GM23338 (cell line): ENCODE measurements at regions not wholly inside any gene's neighbourhood (a gene's known extent, or its start where the extent isn't known, plus 50 kb on each side); places are given as distances from the start of the nearest gene placed in this dataset.

Source experiments
- ATAC-seq: fragments of 200-7000 bp; cut with Tn5 transposase; 3 replicates; pipeline ENCODE4 v1.9.1; 2020
- DNase-seq: peaks from one replicate; pipeline ENCODE4 v3.0.0-alpha.2; 2015; ENCODE audit warnings: low spot score
- H2AFZ ChIP-seq: fragments of 200-600 bp; sonication (generic); 2 replicates; pipeline ENCODE4 v1.8.0; 2016; ENCODE audit warnings: antibody characterized with exemption, mild to moderate bottlenecking, moderate library complexity
- H3F3A ChIP-seq: fragments of 200-600 bp; sonication (generic); replicated peaks from 2 replicates; pipeline ENCODE4 v1.8.0; 2017; ENCODE audit warnings: antibody characterized with exemption, mixed run types, low read depth
- H3K27ac ChIP-seq: fragments of 200-600 bp; sonication (generic); 2 replicates; pipeline ENCODE4 v1.6.1; 2016; ENCODE audit warnings: low read depth
- H3K27me3 ChIP-seq: fragments of 200-600 bp; sonication (generic); 2 replicates; pipeline ENCODE4 v1.8.0; 2016; ENCODE audit warnings: mild to moderate bottlenecking, mixed run types, moderate library complexity; ENCODE audit not compliant: insufficient read depth
- H3K36me3 ChIP-seq: fragments of 200-600 bp; sonication (generic); 2 replicates; pipeline ENCODE4 v1.8.0; 2016; ENCODE audit warnings: mild to moderate bottlenecking; ENCODE audit not compliant: insufficient read depth
- H3K4me1 ChIP-seq: fragments of 200-600 bp; sonication (generic); 2 replicates; pipeline ENCODE4 v1.8.0; 2016; ENCODE audit warnings: mild to moderate bottlenecking, moderate library complexity; ENCODE audit not compliant: insufficient read depth
- H3K4me2 ChIP-seq: fragments of 200-600 bp; sonication (generic); 2 replicates; pipeline ENCODE4 v1.7.1; 2017; ENCODE audit warnings: mixed run types
- H3K4me3 ChIP-seq: fragments of 200-600 bp; sonication (generic); 2 replicates; pipeline ENCODE4 v1.6.1; 2016; ENCODE audit warnings: mixed run types
- H3K79me2 ChIP-seq: fragments of 200-600 bp; sonication (generic); replicated peaks from 2 replicates; pipeline ENCODE4 v1.8.0; 2017; ENCODE audit warnings: mild to moderate bottlenecking; ENCODE audit not compliant: insufficient read depth
- H3K9me2 ChIP-seq: fragments of 200-600 bp; sonication (generic); 2 replicates; pipeline ENCODE4 v1.8.0; 2017; ENCODE audit not compliant: insufficient read depth
- H4K20me1 ChIP-seq: fragments of 200-600 bp; sonication (generic); replicated peaks from 2 replicates; pipeline ENCODE4 v1.8.0; 2017; ENCODE audit warnings: mild to moderate bottlenecking; ENCODE audit not compliant: insufficient read depth
- H3K27ac Mint-ChIP-seq: 2 replicates; pipeline ENCODE4 v1.8.0; 2020; ENCODE audit warnings: inconsistent platforms, mild to moderate bottlenecking, moderate library complexity, mixed read lengths
- H3K27me3 Mint-ChIP-seq: 3 replicates; pipeline ENCODE4 v1.8.0; 2022; ENCODE audit warnings: low read depth, mild to moderate bottlenecking, moderate library complexity, mixed read lengths, inconsistent platforms; ENCODE audit not compliant: insufficient read depth, poor library complexity
- H3K36me3 Mint-ChIP-seq: 3 replicates; pipeline ENCODE4 v1.8.0; 2021; ENCODE audit warnings: low read depth, mild to moderate bottlenecking, inconsistent platforms, moderate library complexity, mixed read lengths
- H3K4me1 Mint-ChIP-seq: 3 replicates; pipeline ENCODE4 v1.8.0; 2020; ENCODE audit warnings: mild to moderate bottlenecking, inconsistent platforms, mixed read lengths
- H3K4me3 Mint-ChIP-seq: 3 replicates; pipeline ENCODE4 v1.8.0; 2021; ENCODE audit warnings: moderate library complexity, mild to moderate bottlenecking, inconsistent platforms, mixed read lengths
- H3K9me3 Mint-ChIP-seq: 3 replicates; pipeline ENCODE4 v1.8.0; 2020; ENCODE audit warnings: moderate library complexity, mild to moderate bottlenecking, inconsistent platforms, mixed read lengths
- CREB1 ChIP-seq: fragments of 250-450 bp; sonication (Bioruptor Pico); IDR thresholded peaks from 2 replicates; pipeline ENCODE4 v1.5.0; 2020; ENCODE audit warnings: low read depth, mild to moderate bottlenecking, moderate library complexity
- ETS1 ChIP-seq: IDR thresholded peaks from 2 replicates; pipeline ENCODE4 v1.6.1; 2016; ENCODE audit warnings: antibody characterized with exemption
- EZH2 ChIP-seq: fragments of 200-600 bp; sonication (generic); IDR thresholded peaks from one replicate; pipeline ENCODE4 v1.8.0; 2017; ENCODE audit warnings: antibody characterized with exemption, mild to moderate bottlenecking, low read depth; ENCODE audit not compliant: unreplicated experiment
- EZH2phosphoT487 ChIP-seq: fragments of 200-600 bp; sonication (generic); IDR thresholded peaks from one replicate; pipeline ENCODE4 v1.8.1; 2018; ENCODE audit warnings: antibody characterized with exemption; ENCODE audit not compliant: unreplicated experiment
- JUNB ChIP-seq: IDR thresholded peaks from one replicate; pipeline ENCODE4 v1.6.1; 2016; ENCODE audit warnings: antibody characterized with exemption; ENCODE audit not compliant: unreplicated experiment
- NANOG ChIP-seq: IDR thresholded peaks from 2 replicates; pipeline ENCODE4 v1.6.1; 2016; ENCODE audit warnings: antibody characterized with exemption, borderline replicate concordance
- POLR2AphosphoS5 ChIP-seq: IDR thresholded peaks from 2 replicates; pipeline ENCODE4 v1.6.1; 2016; ENCODE audit warnings: antibody characterized with exemption, low read depth
- REST ChIP-seq: IDR thresholded peaks from one replicate; pipeline ENCODE4 v1.6.1; 2018; ENCODE audit warnings: antibody characterized with exemption; ENCODE audit not compliant: unreplicated experiment
- STAT1 ChIP-seq: IDR thresholded peaks from one replicate; pipeline ENCODE4 v1.6.1; 2016; ENCODE audit warnings: antibody characterized with exemption; ENCODE audit not compliant: unreplicated experiment
- ZNF114 ChIP-seq: fragments of 250-450 bp; sonication (Bioruptor Pico); IDR thresholded peaks from 2 replicates; pipeline ENCODE4 v1.5.0; 2020; ENCODE audit warnings: mild to moderate bottlenecking, moderate library complexity
- ZNF462 ChIP-seq: fragments of 250-450 bp; sonication (Bioruptor Pico); IDR thresholded peaks from 2 replicates; pipeline ENCODE4 v1.5.0; 2020; ENCODE audit warnings: mild to moderate bottlenecking, moderate library complexity

- TF ChIP-seq EZH2 (no peak), STAT1 (no peak), REST (no peak), CREB1 (CRISPR knock-in tag) (no peak), ETS1 (no peak), ZNF114 (CRISPR knock-in tag) (no peak), JUNB (no peak)
These were observed 1325.2 kb upstream of the DDX18 start (continued) for GRCh38 chr2:116489292-116489691.

GRCh38 chr2:116489944-116490343 lies 1324.5 kb upstream of the DDX18 start:
- Histone ChIP-seq H3K27me3 (no peaks in the 10 kb centered on the region), H3F3A (no peaks in the 10 kb centered on the region), H3K27ac (no peak overlapping the region), H3K4me3 (no peak overlapping the region), H3K4me1 (no peaks in the 10 kb centered on the region), H3K9me2 (no peaks in the 10 kb centered on the region), H4K20me1 (no peaks in the 10 kb centered on the region), H2AFZ (no peak overlapping the region), H3K79me2 (no peaks in the 10 kb centered on the region), H3K36me3 (no peaks in the 10 kb centered on the region), H3K4me2 (no peak overlapping the region)
- Mint-ChIP-seq H3K4me1 (no peaks in the 10 kb centered on the region), H3K4me3 (no peak overlapping the region), H3K9me3 (peaks cover 2% of the 10 kb centered on the region), H3K27ac (no peak overlapping the region), H3K36me3 (no peaks in the 10 kb centered on the region), H3K27me3 (no peaks in the 10 kb centered on the region)
- no peak for DNase-seq
- no peak for ATAC-seq
- TF ChIP-seq POLR2AphosphoS5 (no peak), JUNB (no peak), ETS1 (no peak), EZH2phosphoT487 (no peak), NANOG (no peak), ZNF462 (CRISPR knock-in tag) (no peak)
